Endothelial cell of umbilical vein (primary cell): ENCODE measurements at regions not wholly inside any gene's neighbourhood (a gene's known extent, or its start where the extent isn't known, plus 50 kb on each side); places are given as distances from the start of the nearest gene placed in this dataset.

Source experiments
- EZH2 ChIP-seq: IDR thresholded peaks from 2 replicates; pipeline ENCODE4 v1.6.1; 2012; ENCODE audit warnings: borderline replicate concordance, low read depth, mild to moderate bottlenecking, moderate library complexity, low read length, inconsistent platforms; ENCODE audit not compliant: severe bottlenecking
- TF ChIP-seq, protein P1 (sequence below), 2 donors: IDR thresholded peaks; 1 replicate in 1 of 2; 2 replicates in 1 of 2; pipeline ENCODE4 v1.5.1; 2011; ENCODE audit warnings: low read length in 2 of 2, mild to moderate bottlenecking in 2 of 2, moderate library complexity in 2 of 2, control low read depth in 1 of 2, inconsistent platforms in 1 of 2, low read depth in 1 of 2; ENCODE audit not compliant: insufficient read depth in 1 of 2; ENCODE audit errors: extremely low read depth in 1 of 2

- TF ChIP-seq, protein P1, sequence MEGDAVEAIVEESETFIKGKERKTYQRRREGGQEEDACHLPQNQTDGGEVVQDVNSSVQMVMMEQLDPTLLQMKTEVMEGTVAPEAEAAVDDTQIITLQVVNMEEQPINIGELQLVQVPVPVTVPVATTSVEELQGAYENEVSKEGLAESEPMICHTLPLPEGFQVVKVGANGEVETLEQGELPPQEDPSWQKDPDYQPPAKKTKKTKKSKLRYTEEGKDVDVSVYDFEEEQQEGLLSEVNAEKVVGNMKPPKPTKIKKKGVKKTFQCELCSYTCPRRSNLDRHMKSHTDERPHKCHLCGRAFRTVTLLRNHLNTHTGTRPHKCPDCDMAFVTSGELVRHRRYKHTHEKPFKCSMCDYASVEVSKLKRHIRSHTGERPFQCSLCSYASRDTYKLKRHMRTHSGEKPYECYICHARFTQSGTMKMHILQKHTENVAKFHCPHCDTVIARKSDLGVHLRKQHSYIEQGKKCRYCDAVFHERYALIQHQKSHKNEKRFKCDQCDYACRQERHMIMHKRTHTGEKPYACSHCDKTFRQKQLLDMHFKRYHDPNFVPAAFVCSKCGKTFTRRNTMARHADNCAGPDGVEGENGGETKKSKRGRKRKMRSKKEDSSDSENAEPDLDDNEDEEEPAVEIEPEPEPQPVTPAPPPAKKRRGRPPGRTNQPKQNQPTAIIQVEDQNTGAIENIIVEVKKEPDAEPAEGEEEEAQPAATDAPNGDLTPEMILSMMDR (IDR thresholded peaks at IDR 0.05; ENCODE audit: extremely low read depth in 1 of 2, insufficient read depth in 1 of 2, low read depth in 1 of 2, low read length in 2 of 2) = no peak
- TF ChIP-seq EZH2 = no peak
These were observed 119.5 kb downstream of the HMHB1 start for GRCh38 chr5:143931476-143931875.
